Activated T-cell treated with anti-CD3 and anti-CD28 coated beads, Interleukin-2, amount 50 U/mL, for 24 hours (primary cell): ENCODE measurements at regions not wholly inside any gene's neighbourhood (a gene's known extent, or its start where the extent isn't known, plus 50 kb on each side); places are given as distances from the start of the nearest gene placed in this dataset.

Experiments
- DNase-seq: peaks from one replicate; pipeline ENCODE4 v3.0.0-alpha.2; 2020
- H3K27ac Mint-ChIP-seq: 2 replicates; pipeline ENCODE4 v1.8.0; 2020; ENCODE audit warnings: mild to moderate bottlenecking, mixed read lengths
- H3K27me3 Mint-ChIP-seq: 2 replicates; pipeline ENCODE4 v1.8.0; 2020; ENCODE audit warnings: mixed read lengths
- H3K36me3 Mint-ChIP-seq: 2 replicates; pipeline ENCODE4 v1.8.0; 2020; ENCODE audit warnings: low read depth, mixed read lengths
- H3K4me1 Mint-ChIP-seq: 2 replicates; pipeline ENCODE4 v1.8.0; 2020; ENCODE audit warnings: low read depth, mixed read lengths
- H3K4me3 Mint-ChIP-seq: 2 replicates; pipeline ENCODE4 v1.8.0; 2020; ENCODE audit warnings: mild to moderate bottlenecking, moderate library complexity, mixed read lengths
- H3K9me3 Mint-ChIP-seq: 2 replicates; pipeline ENCODE4 v1.8.0; 2020; ENCODE audit warnings: mixed read lengths

- Mint-ChIP-seq H3K4me1 (no peaks in the 10 kb centered on the region), H3K36me3 (no peaks in the 10 kb centered on the region), H3K27me3 (peaks cover 18% of the 10 kb centered on the region), H3K9me3 (peaks cover 8% of the 10 kb centered on the region), H3K27ac (no peak overlapping the region), H3K4me3 (no peak overlapping the region)
- DNase-seq = no peak
Measured at GRCh38 chr18:70448588-70448987, 159.7 kb downstream of the SOCS6 start.

- peaks cover 15% of the 10 kb centered on the region for H3K27me3 Mint-ChIP-seq
- no peak overlapping the region for H3K27ac Mint-ChIP-seq
- H3K36me3 Mint-ChIP-seq = no peaks in the 10 kb centered on the region
- no peak for DNase-seq
- peaks cover 20% of the 10 kb centered on the region for H3K9me3 Mint-ChIP-seq
- H3K4me3 Mint-ChIP-seq = no peak overlapping the region
- no peaks in the 10 kb centered on the region for H3K4me1 Mint-ChIP-seq
Measured at GRCh38 chr18:70446063-70446462, 157.2 kb downstream of the SOCS6 start.

GRCh38 chr18:70442933-70443332 is 154.1 kb downstream of the SOCS6 start:
- Mint-ChIP-seq H3K27ac (no peak overlapping the region), H3K4me1 (no peaks in the 10 kb centered on the region), H3K4me3 (no peak overlapping the region), H3K27me3 (peaks cover 15% of the 10 kb centered on the region), H3K9me3 (peaks cover 20% of the 10 kb centered on the region), H3K36me3 (no peaks in the 10 kb centered on the region)
- DNase-seq = no peak

GRCh38 chr18:70432804-70433400 is 144.1 kb downstream of the SOCS6 start:
- Mint-ChIP-seq H3K27ac (no peak overlapping the region), H3K36me3 (no peaks in the 10 kb centered on the region), H3K4me1 (no peaks in the 10 kb centered on the region), H3K27me3 (no peaks in the 10 kb centered on the region), H3K9me3 (no peaks in the 10 kb centered on the region), H3K4me3 (no peak overlapping the region)
- DNase-seq = no peak

- H3K27me3 Mint-ChIP-seq = no peaks in the 10 kb centered on the region
- no peak overlapping the region for H3K4me3 Mint-ChIP-seq
- H3K27ac Mint-ChIP-seq = no peak overlapping the region
- no peak for DNase-seq
- H3K4me1 Mint-ChIP-seq = no peaks in the 10 kb centered on the region
- H3K36me3 Mint-ChIP-seq = no peaks in the 10 kb centered on the region
- H3K9me3 Mint-ChIP-seq = no peaks in the 10 kb centered on the region
Measured at GRCh38 chr18:70431203-70431624, 142.4 kb downstream of the SOCS6 start.

GRCh38 chr18:70430501-70431173 is 141.8 kb downstream of the SOCS6 start:
- Mint-ChIP-seq H3K27ac (no peak overlapping the region), H3K9me3 (no peaks in the 10 kb centered on the region)
- no peak for DNase-seq

GRCh38 chr18:70429847-70430500 is 141.1 kb downstream of the SOCS6 start:
- H3K9me3 Mint-ChIP-seq = no peaks in the 10 kb centered on the region
- DNase-seq = no peak
- H3K4me1 Mint-ChIP-seq = no peaks in the 10 kb centered on the region
- no peaks in the 10 kb centered on the region for H3K27me3 Mint-ChIP-seq
- no peaks in the 10 kb centered on the region for H3K36me3 Mint-ChIP-seq
- no peak overlapping the region for H3K4me3 Mint-ChIP-seq
- H3K27ac Mint-ChIP-seq = no peak overlapping the region

More at GRCh38 chr18:70430501-70431173, 141.8 kb downstream of the SOCS6 start:
- Mint-ChIP-seq H3K36me3 (no peaks in the 10 kb centered on the region), H3K27me3 (no peaks in the 10 kb centered on the region), H3K4me3 (no peak overlapping the region), H3K4me1 (no peaks in the 10 kb centered on the region)

- no peak for DNase-seq
- Mint-ChIP-seq H3K4me1 (no peaks in the 10 kb centered on the region), H3K4me3 (no peak overlapping the region), H3K9me3 (no peaks in the 10 kb centered on the region), H3K27ac (no peak overlapping the region), H3K36me3 (no peaks in the 10 kb centered on the region), H3K27me3 (peaks cover 2% of the 10 kb centered on the region)
Measured at GRCh38 chr18:70428439-70428838, 139.6 kb downstream of the SOCS6 start.

- no peak for DNase-seq
- Mint-ChIP-seq H3K4me1 (peaks cover 5% of the 10 kb centered on the region), H3K36me3 (no peaks in the 10 kb centered on the region), H3K4me3 (no peak overlapping the region), H3K9me3 (no peaks in the 10 kb centered on the region), H3K27ac (no peak overlapping the region), H3K27me3 (peaks cover 8% of the 10 kb centered on the region)
Measured at GRCh38 chr18:70426818-70427217, 138.0 kb downstream of the SOCS6 start.

GRCh38 chr18:70425236-70425635 is 136.4 kb downstream of the SOCS6 start:
- peaks cover 5% of the 10 kb centered on the region for H3K4me1 Mint-ChIP-seq
- H3K27ac Mint-ChIP-seq = no peak overlapping the region
- H3K9me3 Mint-ChIP-seq = no peaks in the 10 kb centered on the region

GRCh38 chr18:70423988-70424387 is 135.1 kb downstream of the SOCS6 start:
- peaks cover 5% of the 10 kb centered on the region for H3K4me1 Mint-ChIP-seq
- DNase-seq = no peak

More at GRCh38 chr18:70425236-70425635, 136.4 kb downstream of the SOCS6 start:
- no peak overlapping the region for H3K4me3 Mint-ChIP-seq
- peaks cover 13% of the 10 kb centered on the region for H3K27me3 Mint-ChIP-seq
- DNase-seq = no peak
- H3K36me3 Mint-ChIP-seq = no peaks in the 10 kb centered on the region

GRCh38 chr18:70423120-70423519 is 134.3 kb downstream of the SOCS6 start:
- H3K27ac Mint-ChIP-seq = no peak overlapping the region
- H3K9me3 Mint-ChIP-seq = no peaks in the 10 kb centered on the region
- H3K27me3 Mint-ChIP-seq = peaks cover 24% of the 10 kb centered on the region
- DNase-seq = no peak
- H3K4me3 Mint-ChIP-seq = no peak overlapping the region
- peaks cover 7% of the 10 kb centered on the region for H3K4me1 Mint-ChIP-seq
- no peaks in the 10 kb centered on the region for H3K36me3 Mint-ChIP-seq

More at GRCh38 chr18:70423988-70424387, 135.1 kb downstream of the SOCS6 start:
- Mint-ChIP-seq H3K36me3 (no peaks in the 10 kb centered on the region), H3K27ac (no peak overlapping the region), H3K27me3 (peaks cover 19% of the 10 kb centered on the region), H3K4me3 (no peak overlapping the region), H3K9me3 (no peaks in the 10 kb centered on the region)

GRCh38 chr18:70422391-70422965 is 133.6 kb downstream of the SOCS6 start:
- peaks cover 24% of the 10 kb centered on the region for H3K27me3 Mint-ChIP-seq
- H3K4me3 Mint-ChIP-seq = no peak overlapping the region
- no peaks in the 10 kb centered on the region for H3K36me3 Mint-ChIP-seq
- H3K27ac Mint-ChIP-seq = no peak overlapping the region
- H3K9me3 Mint-ChIP-seq = no peaks in the 10 kb centered on the region
- no peak for DNase-seq
- peaks cover 7% of the 10 kb centered on the region for H3K4me1 Mint-ChIP-seq

- Mint-ChIP-seq H3K27ac (no peak overlapping the region), H3K27me3 (peaks cover 24% of the 10 kb centered on the region), H3K4me1 (peaks cover 7% of the 10 kb centered on the region), H3K36me3 (no peaks in the 10 kb centered on the region), H3K9me3 (no peaks in the 10 kb centered on the region), H3K4me3 (no peak overlapping the region)
- no peak for DNase-seq
Measured at GRCh38 chr18:70421471-70422390, 132.9 kb downstream of the SOCS6 start.
